KMS-11 (cell line): ENCODE measurements at regions not wholly inside any gene's neighbourhood (a gene's known extent, or its start where the extent isn't known, plus 50 kb on each side); places are given as distances from the start of the nearest gene placed in this dataset.

Experiments
- H2AFZ ChIP-seq: fragments of 200-600 bp; sonication (generic); 2 replicates; pipeline ENCODE4 v1.6.1; 2016; ENCODE audit warnings: antibody characterized with exemption, mixed run types, low read depth
- H3K27ac ChIP-seq: fragments of 200-600 bp; sonication (generic); 2 replicates; pipeline ENCODE4 v1.6.1; 2016; ENCODE audit warnings: mild to moderate bottlenecking, mixed run types
- H3K27me3 ChIP-seq: fragments of 200-600 bp; sonication (generic); 2 replicates; pipeline ENCODE4 v1.6.1; 2017; ENCODE audit warnings: mild to moderate bottlenecking, low read depth, mixed run types, moderate library complexity; ENCODE audit not compliant: insufficient read depth
- H3K36me3 ChIP-seq: fragments of 200-600 bp; sonication (generic); 2 replicates; pipeline ENCODE4 v1.6.1; 2017; ENCODE audit warnings: mild to moderate bottlenecking, mixed run types; ENCODE audit not compliant: insufficient read depth
- H3K4me1 ChIP-seq: fragments of 200-600 bp; sonication (generic); 2 replicates; pipeline ENCODE4 v1.6.1; 2016; ENCODE audit warnings: mild to moderate bottlenecking, low read depth, mixed run types; ENCODE audit not compliant: poor library complexity, severe bottlenecking
- H3K4me2 ChIP-seq: fragments of 200-600 bp; sonication (generic); 2 replicates; pipeline ENCODE4 v1.7.0; 2016; ENCODE audit warnings: mild to moderate bottlenecking, mixed run types
- H3K4me3 ChIP-seq: fragments of 200-600 bp; sonication (generic); IDR thresholded peaks from 2 replicates; pipeline ENCODE4 v1.6.1; 2017; ENCODE audit warnings: low read depth, low read length, mixed read lengths; ENCODE audit not compliant: insufficient read depth
- H3K79me2 ChIP-seq: fragments of 200-600 bp; sonication (generic); 2 replicates; pipeline ENCODE4 v1.6.1; 2016; ENCODE audit warnings: low read depth, mixed run types; ENCODE audit not compliant: insufficient read depth
- H3K9ac ChIP-seq: fragments of 200-600 bp; sonication (generic); 2 replicates; pipeline ENCODE4 v1.6.1; 2016; ENCODE audit warnings: mild to moderate bottlenecking, mixed run types
- H4K20me1 ChIP-seq: fragments of 200-600 bp; sonication (generic); 2 replicates; pipeline ENCODE4 v1.6.1; 2016; ENCODE audit warnings: mild to moderate bottlenecking, mixed run types; ENCODE audit not compliant: insufficient read depth
- TF ChIP-seq, protein P1 (sequence below): fragments of 200-600 bp; sonication (generic); conservative IDR thresholded peaks from 2 replicates; pipeline ENCODE4 v1.6.1; 2017; ENCODE audit warnings: low read depth, mild to moderate bottlenecking, antibody characterized with exemption, low read length, moderate library complexity, mixed read lengths

DNA sequence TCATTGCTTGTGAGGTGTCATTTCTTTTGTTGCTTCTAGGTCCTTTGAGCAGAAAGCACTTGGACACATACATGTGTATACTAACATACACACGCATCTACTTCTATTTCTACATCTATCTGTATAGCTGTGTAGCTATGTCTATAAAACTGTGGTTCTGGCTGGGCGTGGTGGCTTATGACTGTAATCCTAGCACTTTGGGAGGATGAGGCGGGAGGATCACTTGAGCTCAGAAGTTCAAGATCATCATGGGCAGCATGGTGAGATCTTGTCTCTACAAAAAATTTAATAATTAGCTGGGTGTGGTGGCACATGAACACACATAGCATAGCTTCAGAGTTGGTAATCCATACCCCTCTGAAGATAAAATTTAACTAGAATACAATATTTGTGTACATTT is 65.0 kb upstream of the MAGI1 start:
- Histone ChIP-seq H3K4me3 (no peak overlapping the region), H3K36me3 (no peaks in the 10 kb centered on the region), H3K9ac (no peak overlapping the region), H3K27me3 (no peaks in the 10 kb centered on the region), H3K4me1 (peaks cover 7% of the 10 kb centered on the region), H3K4me2 (no peak overlapping the region), H3K79me2 (no peaks in the 10 kb centered on the region), H2AFZ (no peak overlapping the region), H3K27ac (no peak overlapping the region), H4K20me1 (no peaks in the 10 kb centered on the region)
- TF ChIP-seq, protein P1, sequence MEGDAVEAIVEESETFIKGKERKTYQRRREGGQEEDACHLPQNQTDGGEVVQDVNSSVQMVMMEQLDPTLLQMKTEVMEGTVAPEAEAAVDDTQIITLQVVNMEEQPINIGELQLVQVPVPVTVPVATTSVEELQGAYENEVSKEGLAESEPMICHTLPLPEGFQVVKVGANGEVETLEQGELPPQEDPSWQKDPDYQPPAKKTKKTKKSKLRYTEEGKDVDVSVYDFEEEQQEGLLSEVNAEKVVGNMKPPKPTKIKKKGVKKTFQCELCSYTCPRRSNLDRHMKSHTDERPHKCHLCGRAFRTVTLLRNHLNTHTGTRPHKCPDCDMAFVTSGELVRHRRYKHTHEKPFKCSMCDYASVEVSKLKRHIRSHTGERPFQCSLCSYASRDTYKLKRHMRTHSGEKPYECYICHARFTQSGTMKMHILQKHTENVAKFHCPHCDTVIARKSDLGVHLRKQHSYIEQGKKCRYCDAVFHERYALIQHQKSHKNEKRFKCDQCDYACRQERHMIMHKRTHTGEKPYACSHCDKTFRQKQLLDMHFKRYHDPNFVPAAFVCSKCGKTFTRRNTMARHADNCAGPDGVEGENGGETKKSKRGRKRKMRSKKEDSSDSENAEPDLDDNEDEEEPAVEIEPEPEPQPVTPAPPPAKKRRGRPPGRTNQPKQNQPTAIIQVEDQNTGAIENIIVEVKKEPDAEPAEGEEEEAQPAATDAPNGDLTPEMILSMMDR = no peak

DNA sequence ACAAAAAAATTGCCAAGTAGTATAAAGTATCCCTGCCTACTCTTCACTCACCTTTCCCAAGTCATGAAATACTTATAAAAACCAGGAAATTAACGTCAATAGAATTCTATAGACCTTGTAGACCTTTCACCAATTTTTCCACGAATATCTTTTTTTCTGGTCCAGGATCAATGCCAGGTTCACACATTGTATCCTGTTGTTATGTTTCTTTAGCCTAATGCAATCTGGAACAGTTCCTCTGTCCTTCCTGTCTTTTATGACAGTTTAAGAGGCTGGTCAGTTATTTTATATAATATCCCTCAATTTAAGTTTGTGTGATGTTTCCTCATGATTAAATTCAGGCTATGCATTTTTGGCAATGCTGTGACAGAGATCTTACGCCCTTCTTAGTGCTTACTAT is 63.2 kb upstream of the MAGI1 start:
- Histone ChIP-seq H3K4me1 (peaks cover 4% of the 10 kb centered on the region), H3K9ac (no peak overlapping the region), H3K79me2 (no peaks in the 10 kb centered on the region), H3K27ac (no peak overlapping the region), H2AFZ (no peak overlapping the region), H3K27me3 (no peaks in the 10 kb centered on the region), H3K4me3 (no peak overlapping the region), H3K36me3 (no peaks in the 10 kb centered on the region), H4K20me1 (no peaks in the 10 kb centered on the region), H3K4me2 (no peak overlapping the region)
- TF ChIP-seq, protein P1 = no peak

DNA sequence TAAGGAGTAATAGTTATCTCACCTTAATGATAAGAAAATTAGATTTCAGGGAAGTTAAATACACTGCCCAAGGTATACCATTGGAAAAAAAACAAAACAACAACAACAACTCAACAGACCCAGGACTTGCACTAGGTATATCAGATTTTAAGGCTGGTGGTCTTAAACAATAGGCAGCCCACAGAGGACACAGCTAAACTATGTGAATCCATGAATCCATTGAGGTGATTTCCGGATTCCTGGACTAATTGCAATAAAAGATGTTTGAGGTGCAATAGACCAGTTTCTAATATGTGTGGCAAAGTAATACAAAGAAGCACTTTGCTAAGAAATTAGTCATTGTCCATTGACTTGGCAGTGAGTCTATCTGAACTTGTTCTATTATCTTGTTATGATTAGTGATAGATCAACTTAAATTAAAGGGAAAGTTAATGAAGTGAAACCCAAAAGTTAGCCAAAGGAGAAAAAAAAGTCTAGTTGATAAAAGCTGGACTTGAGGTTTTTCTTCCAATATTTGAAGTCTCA is 60.9 kb upstream of the MAGI1 start:
- H3K36me3 ChIP-seq = no peaks in the 10 kb centered on the region
- H3K4me3 ChIP-seq = no peak overlapping the region
- no peak overlapping the region for H3K27ac ChIP-seq
- H2AFZ ChIP-seq = no peak overlapping the region
- no peaks in the 10 kb centered on the region for H3K4me1 ChIP-seq
- TF ChIP-seq, protein P1 = no peak
- H3K27me3 ChIP-seq = no peaks in the 10 kb centered on the region
- no peak overlapping the region for H3K9ac ChIP-seq
- no peaks in the 10 kb centered on the region for H4K20me1 ChIP-seq
- H3K4me2 ChIP-seq = no peak overlapping the region
- no peaks in the 10 kb centered on the region for H3K79me2 ChIP-seq

DNA sequence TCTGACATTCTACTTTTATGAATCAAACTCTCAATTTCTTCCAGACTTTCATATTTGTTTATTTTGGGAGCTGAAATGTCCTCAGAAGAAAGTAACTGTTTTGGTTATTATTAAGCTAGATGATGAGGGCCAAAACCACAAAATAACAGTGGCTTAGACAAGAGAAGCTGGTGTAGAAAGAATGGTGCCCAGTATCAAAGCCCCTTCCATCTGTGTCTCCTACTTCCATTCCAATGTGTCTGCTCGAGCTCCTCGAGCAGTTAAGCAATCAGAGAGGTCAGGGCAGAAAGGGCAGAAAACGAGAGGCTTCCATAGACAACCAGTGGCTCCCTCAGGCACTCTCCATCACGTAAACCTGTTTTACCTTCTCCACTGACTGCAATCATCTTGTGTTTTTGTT is 59.7 kb upstream of the MAGI1 start:
- no peak overlapping the region for H3K4me2 ChIP-seq
- H2AFZ ChIP-seq = no peak overlapping the region

More for the DNA sequence above, 59.7 kb upstream of the MAGI1 start:
- TF ChIP-seq, protein P1 = no peak
- Histone ChIP-seq H3K27me3 (no peaks in the 10 kb centered on the region), H4K20me1 (no peaks in the 10 kb centered on the region), H3K4me1 (no peaks in the 10 kb centered on the region), H3K27ac (no peak overlapping the region), H3K4me3 (no peak overlapping the region), H3K9ac (no peak overlapping the region), H3K36me3 (no peaks in the 10 kb centered on the region), H3K79me2 (no peaks in the 10 kb centered on the region)
